PFSK-1 (cell line): ENCODE measurements at regions not wholly inside any gene's neighbourhood (a gene's known extent, or its start where the extent isn't known, plus 50 kb on each side); places are given as distances from the start of the nearest gene placed in this dataset.

ENCODE experiments used
- POLR2AphosphoS5 ChIP-seq: IDR thresholded peaks from 2 replicates; pipeline ENCODE4 v1.6.1; 2012; ENCODE audit warnings: low read depth, mild to moderate bottlenecking, control low read depth, low read length, moderate library complexity
- REST ChIP-seq, 2 experiments: IDR thresholded peaks; 2 replicates each; pipeline versions ENCODE4 v1.6.1 to v1.8.0; 2011 to 2012; ENCODE audit warnings: low read depth in 2 of 2, low read length in 2 of 2, control low read depth in 1 of 2, inconsistent platforms in 1 of 2, mild to moderate bottlenecking in 1 of 2, moderate library complexity in 1 of 2; ENCODE audit not compliant: insufficient read depth in 1 of 2
- TAF1 ChIP-seq: IDR thresholded peaks from 2 replicates; pipeline ENCODE4 v1.6.1; 2012; ENCODE audit warnings: low read length, control low read depth, borderline replicate concordance; ENCODE audit not compliant: insufficient read depth

- TF ChIP-seq TAF1 (no peak), REST (IDR thresholded peaks at IDR 0.05; ENCODE audit: insufficient read depth in 1 of 2, low read depth in 2 of 2, low read length in 2 of 2) (no peak), POLR2AphosphoS5 (no peak)
These were observed 233.3 kb upstream of the GRAMD2B start for GRCh38 chr5:126189862-126190261.
